HL-60/S4 (cell line): ENCODE measurements at regions not wholly inside any gene's neighbourhood (a gene's known extent, or its start where the extent isn't known, plus 50 kb on each side); places are given as distances from the start of the nearest gene placed in this dataset.

Source experiments
- in situ Hi-C: fragments of 300-500 bp; cut with MboI; formaldehyde crosslinking; loops from 2 replicates; pipeline ENCODE4 v1.14.3; 2022; ENCODE audit warnings: low sequenced_read_pairs

DNA sequence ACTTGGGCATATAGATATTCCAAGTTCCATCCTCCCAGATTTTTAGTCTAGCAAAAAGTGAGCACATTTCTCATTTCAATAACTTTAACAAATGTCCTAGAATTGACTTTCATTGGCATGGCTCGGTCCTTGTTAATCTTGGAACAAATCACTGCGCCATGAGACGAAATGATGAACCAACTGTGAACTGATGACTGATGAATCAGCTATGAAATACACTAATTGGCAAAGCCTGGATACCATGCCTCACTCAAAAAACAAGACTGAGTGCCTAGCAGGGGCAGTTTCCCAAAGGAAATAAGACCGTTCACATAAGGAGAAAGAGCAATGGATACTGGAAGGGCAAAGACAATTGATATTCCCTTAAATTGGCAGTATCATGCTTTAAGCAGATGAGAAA is 248.6 kb upstream of the VEGFC start:
- in situ Hi-C loops: no loop called here

DNA sequence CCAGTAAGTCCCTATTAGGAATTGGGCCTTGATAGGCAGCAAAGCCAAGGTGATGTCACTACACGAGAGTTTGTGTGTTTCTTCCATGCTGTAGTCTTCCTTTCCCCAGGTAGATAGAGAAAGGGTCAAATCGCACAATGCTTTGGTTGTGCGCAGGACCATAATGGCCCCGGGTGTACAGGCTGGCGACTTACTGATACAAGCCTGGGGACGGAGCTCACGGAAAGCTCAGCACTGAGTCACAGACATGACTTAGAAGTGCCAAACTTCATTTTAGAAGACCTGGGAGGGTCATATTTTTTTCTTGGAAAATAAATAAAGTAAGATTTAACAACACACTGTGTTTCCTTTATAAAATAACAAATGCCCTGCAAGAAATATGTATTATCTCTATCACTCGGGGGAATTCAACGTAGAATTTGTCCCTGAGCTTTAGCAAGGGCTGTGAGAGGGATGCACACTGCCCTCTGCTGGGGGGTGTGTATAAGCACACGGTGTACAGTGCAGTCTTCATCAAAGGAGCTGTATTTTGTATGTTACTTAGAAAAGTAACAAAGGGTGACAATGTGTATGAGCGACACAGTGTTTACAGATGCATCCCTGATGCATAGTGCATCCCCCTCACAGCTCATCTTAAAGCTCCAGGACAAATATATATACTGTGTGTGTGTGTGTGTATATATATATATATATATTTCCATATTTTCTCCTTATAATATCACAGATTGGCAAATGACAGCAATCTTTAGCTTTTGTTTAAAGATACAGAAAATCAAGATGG is 254.5 kb upstream of the VEGFC start:
- in situ Hi-C loops: no loop called here

DNA sequence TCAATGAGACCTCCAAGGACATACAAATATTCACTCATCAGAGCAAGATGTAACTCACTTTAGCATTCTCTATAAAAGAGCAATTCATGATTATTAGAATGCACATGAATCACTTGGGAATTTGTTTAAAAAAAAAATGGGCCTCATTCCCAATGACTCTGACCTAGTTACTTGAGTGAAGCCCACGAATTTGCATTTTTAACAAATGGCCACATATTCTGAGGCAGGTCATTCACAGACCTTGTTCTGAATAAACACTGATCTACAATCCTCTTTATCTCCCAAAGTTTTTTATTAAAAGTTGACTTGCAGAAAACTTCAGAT is 255.1 kb upstream of the VEGFC start:
- in situ Hi-C loops: no loop called here

DNA sequence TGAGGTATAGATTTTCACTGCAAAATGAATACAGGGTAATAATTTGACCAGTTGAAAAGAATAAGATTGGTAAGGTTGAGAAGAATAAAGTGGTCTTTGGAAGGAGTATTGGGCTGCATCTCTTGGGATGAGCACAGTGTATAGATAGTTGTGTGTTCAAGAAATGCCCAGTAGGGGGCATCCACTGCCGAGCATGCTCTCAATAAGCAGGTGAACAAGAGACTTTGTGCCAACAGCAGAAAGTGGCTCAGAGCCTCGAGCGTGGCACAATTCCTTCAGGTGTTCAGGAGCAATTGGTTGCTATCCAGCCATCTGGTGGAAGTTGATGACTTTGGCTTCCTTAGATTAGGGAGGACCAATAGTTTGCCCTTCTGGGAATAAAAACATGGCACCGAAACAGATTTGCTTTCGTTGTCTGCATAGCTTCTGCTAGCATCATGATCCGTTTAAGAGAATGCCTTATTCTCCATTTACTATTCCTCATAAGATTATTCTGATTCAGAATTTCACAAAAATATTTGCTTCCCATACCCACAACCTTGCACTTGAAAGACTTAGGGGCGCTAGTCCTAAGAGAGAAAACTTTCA is 258.1 kb upstream of the NEIL3 start:
- in situ Hi-C loops: no loop called here

DNA sequence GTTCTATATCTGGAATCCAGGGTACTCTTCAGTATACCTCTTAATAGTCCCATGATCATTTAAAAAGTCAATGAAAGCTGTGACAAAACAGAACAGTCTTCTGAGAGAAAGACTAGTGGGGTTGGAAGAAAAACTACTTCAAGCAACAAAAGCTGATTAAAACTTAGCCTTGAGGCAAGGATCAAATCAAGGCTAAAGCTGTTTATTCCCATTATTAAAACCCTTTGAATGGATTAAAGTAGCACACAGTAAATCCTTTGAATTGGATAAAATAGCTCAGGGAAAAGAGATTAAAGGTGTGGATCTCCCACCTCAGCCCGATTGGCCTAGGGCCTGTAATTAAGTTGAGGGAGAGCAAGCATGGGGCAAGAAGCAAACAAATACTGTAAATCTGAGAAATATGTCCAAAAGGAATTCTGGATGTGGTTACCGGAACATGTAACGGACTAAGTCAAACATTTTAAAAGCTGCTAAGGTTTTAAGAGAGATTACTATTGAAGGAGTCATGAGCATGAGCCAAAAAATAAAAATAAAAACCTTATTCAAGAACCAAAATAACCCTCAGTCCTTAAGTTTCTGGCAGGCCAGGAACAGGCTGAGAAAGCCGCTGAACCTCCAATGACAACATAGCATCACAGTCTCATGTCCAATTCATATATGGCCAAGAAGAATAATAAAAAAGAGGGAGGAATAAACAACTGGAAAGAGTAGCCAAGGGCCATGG is 257.3 kb upstream of the NEIL3 start:
- in situ Hi-C loops: no loop called here

DNA sequence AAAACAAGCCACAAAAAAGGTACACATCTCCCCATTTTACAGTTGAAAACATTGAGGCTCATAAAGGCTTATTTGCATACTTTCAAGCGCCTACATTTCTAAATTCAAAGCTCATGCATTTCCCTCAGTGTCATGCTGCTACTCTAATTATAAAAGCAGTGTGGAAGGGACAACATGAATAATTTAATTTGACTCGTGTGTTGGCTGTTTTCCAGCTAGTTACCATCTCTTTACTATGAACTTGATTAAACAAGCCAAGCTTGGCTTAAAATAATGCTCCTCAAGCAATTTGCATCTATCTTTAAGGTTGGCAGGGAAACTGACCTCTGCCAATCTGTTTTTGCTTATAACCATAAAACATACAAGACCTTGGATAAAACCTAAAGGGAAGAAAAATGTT is 252.5 kb upstream of the NEIL3 start:
- in situ Hi-C loops: no loop called here

DNA sequence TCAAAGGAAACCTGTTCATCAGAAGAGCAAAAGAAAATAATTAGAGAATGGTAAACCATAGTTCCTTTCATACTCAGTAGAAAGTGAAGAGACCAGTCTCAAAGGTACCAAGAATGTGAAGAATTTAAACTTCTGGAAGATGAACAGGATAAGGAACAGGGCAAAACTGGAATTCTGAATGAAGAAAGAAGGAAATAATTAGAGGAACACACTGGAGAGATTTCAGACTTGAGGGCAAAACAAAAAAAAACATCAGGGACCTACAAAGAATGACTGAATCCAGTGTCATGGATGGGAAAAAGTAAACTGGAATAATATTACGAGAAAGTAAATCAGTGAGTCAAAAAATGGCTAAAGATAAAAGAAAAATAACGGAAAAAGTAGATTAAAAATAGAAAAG is 245.6 kb upstream of the NEIL3 start:
- in situ Hi-C loops: no loop called here

DNA sequence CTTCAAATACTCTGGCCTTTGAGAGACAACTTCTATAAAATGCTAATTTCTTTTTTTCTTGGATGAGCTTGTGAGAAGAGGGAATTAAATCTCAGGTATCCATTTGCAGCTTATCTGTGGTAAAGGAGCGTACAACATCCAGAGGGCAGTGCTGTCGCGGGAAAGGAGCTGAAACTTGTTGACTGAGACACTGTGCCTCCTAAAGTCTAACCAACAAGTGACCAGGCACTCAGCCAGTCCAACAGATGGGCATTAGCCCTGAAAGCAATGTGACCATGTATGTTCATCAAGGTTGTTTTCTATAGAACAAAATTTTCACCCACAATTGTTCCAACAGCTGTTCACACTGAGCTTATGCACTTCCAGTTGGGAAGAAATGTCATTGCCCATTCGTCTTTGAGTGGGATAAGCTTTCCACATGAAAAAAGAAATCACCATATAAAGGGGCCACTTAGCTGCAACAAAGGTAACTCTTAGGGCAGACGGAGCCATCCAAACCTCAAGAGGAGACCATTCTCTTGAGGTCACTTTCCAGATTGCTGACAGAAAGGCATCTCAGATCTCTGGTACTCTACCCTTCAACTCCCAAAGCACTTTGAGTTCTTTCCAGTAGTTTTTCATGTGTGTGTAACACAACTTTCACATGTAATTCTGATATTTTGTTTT is 244.8 kb upstream of the NEIL3 start:
- in situ Hi-C loops: no loop called here

DNA sequence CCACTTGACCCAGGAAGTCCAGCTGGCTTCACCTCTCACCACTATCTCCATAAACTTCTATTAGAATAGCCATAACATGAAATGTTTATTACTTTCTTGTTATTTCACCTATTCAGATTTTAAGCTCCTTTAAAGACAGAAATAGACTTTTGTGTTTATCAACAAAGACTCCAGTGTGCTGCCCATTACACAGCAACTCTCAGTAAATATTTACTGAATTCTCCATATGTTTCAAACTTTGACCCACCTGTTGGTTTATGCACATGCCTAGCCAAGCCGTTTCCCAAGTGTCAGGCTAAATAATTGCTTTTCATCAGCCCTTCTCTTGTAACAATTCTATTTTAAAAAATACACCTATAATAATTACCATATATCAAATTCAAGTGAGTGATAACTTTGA is 242.9 kb upstream of the NEIL3 start:
- in situ Hi-C loops: no loop called here

DNA sequence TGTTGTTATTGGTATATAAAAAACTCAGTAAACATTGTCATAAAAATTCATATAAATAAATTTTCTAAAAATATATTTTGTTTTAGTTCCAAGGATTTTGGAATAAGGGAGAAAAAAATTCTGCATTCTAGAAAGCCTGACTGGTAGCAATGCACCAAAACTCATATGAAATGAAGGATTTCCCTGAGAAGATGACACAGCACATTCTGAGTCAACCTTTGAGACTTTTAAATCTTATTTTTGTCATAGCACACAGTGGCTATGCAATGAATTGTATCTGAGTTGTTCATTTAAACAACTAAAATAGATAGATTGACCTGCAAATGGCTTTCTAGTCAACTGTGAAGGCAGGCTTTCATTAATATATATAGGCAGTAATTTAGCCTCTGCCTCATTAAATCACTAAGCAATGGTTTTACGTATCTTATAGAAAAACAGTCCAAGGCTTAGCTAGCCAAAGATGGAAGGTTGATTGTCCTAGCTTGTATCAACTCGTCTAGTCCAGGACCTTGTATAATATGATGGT is 239.1 kb upstream of the NEIL3 start:
- in situ Hi-C loops: no loop called here

DNA sequence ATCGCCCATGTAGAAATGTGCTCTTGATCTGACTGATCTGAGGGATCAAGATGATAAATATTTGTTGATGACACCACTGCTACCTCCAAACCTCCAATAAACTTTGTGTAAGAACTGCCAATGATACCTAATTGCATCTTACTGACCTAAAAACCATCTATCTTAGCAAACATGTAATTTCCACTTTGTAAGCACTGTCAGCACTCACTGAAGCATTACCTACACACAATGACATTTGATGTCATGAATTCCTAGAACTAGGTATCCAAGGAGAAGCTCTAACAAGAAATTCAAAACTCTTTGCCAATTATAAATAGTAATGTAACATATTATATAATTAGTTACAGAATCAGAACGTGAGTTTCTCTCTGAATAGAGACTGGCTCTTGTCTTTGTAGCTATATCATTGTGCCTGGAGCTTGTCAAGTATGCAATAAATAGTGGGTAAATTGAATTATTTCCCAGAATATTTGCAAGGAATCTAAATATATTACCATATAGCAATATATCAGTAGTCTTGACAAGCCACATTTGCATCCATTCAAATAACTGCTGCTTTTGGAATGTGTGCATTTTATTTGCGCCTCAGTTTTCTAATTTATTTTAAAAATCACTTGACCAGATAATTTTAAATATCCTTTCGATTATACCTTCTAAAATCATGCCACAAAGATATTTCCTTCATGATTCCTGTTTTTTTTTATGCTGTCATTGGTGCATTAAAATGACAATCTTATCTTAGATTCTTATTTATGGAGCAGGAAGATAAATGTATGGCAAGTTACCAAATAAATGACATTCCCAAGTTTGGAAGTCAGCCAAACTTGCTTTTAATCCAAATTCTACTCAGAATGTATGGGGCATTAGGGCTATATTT is 232.3 kb upstream of the NEIL3 start:
- in situ Hi-C loops: no loop called here

DNA sequence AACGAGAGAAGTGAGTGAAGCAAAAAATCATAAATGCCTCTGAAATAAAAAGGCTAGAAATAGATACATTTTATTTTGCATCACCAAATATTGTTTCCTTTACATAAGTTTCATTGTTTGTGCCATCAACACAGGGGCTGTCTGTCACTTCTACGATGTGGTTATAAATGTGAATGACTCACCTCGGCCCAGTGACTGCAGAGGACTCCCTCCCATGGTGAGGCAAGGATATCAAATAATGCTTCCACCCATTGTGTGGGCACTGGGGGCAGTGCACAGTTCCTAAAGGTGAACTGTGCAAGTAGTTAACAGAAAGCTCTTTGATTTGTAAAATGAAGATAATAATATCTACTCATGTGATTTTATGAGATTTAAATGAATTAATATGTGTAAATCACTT is 230.3 kb upstream of the NEIL3 start:
- in situ Hi-C loops: no loop called here

DNA sequence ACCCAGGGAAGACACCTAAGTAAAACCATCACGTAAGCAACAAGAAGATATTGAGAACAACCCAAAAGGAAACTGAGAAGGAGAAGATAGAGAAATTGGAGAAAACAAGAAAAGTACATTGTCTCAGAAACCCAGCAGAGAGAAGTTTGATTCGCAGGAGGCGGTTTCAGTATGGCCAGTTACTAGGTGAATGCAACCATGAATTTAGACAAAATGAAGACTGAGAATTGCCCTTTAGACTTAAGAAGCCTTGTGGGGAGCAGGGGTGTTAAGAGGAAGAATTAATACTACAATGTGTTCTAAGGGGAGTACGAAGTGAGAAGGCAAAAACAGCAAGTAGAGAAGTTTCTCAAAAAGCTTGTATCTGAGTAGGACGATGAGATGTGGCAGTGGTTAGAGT is 229.3 kb upstream of the NEIL3 start:
- in situ Hi-C loops: no loop called here

DNA sequence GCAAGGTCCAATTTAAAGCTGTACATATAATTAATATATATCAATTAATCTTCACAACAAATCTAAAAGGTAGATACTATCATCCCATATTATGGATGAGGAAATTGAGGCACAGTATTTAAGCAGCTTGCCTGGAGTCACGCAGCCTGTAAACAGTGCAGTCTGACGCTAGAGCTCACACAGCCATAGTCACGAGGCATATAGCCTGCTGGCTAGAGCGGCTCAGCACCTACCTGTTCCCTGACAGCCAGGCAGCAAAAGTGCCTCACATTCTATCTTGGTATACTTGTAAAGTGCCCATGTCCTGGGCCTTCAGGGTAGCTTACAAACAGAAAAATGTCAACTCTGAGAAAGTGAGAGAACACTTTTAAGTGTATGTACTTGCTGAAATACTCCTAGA is 222.6 kb upstream of the NEIL3 start:
- in situ Hi-C loops: no loop called here

DNA sequence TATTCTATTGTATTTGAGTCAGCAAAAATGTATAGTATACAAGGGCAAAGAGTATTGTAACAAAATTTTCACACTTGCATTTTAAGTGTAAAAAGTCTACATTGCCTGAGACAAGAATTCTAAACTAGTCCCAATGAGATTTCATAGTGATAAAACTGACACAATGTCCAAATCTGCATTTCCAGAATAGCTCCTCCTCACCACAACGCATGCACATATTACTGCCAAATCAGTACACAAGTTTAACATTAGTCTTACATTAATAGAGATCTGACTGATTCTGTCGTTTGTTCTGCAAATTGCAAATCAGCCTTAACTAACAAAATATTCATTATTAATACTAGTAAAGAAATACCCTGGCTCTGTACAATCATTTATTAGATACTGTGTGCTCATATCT is 222.2 kb upstream of the NEIL3 start:
- in situ Hi-C loops: no loop called here

DNA sequence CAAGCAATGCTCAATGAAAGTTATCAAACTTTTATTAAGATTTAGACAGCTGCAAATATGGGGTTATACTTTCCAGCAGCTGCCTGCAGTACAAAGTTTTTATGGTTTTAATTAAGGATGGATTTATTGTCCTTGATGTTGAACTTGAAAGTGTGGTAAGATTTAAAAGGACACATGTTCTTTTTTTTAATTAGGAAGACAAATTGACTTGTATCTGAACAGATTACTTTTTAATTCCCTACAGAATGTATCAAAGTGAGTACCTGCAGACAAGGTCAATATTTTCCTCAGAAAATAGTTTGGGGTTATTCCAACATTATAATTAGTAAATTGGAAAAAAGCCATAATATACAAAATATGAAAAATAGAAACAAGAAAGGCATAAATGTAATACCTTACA is 218.2 kb upstream of the NEIL3 start:
- in situ Hi-C loops: no loop called here

DNA sequence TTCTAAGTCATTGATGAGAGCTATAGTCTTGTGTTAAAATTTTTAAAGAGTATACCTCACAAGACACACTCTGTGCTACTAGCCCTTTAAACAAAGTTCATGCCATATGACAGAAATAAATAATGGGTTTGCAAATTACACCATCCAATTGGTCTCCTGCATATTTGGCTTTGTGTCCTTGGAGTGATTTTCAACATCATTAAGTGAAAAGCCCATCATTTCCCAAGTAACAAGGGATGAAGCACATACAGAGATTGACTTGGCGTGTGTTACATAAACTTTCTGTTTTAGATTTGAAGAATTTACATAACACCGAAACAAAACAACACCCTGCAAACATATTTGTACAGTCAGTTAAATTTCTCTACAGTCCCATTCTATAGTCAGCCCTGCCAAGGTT is 216.9 kb upstream of the NEIL3 start:
- in situ Hi-C loops: no loop called here

DNA sequence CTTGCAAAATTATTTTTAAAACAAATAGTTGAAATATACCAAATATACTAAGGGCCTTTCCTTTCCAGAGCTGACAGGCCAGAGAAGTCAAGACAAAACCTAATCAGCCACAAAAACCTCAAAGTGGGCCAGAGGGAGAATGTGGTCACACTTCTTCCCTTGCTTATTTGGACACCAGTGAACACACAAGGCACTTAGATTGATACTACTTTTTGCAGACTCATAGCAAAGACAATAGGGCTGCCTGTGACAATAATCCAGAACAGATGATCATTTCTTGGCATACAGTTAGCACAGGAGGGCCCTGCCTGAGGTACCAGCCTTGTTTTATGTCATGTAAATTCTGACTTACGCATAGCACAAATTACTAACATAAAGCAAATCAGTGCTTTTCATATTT is 215.7 kb upstream of the NEIL3 start:
- in situ Hi-C loops: no loop called here

DNA sequence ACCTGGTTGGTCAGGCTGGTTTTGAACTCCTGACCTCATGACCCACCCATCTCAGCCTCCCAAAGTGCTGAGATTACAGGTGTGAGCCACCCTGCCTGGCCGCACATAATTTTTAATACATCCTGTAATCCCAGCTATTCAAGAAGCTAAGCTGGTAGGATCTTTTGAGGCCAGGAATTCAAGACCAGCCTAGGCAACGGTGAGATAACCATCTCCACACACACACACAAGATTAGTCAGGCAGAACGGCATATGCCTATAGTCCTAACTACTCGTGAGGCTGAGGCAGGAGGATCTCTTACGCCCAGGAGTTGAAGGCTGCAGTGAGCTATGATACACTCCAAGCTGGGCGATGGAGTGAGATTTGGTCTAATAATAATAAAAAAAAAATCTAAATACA is 212.4 kb upstream of the NEIL3 start:
- in situ Hi-C loops: no loop called here

DNA sequence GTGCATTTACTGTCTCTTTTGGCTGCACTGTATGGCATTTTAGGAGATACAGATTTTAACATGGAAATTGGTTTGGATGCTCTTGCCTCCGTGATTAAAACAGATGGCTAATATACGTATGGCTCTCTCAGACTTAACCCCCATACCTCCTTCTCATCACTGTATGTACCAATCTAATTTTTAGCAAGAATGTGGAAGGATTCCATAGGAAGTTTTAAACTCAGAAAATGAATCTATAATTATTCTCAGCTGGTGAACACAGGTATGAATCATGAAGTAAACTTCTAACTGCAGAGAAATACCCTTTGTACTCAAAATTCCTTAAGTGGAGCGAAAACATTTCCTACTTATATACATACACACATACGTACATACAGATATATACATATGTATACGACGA is 210.5 kb upstream of the NEIL3 start:
- in situ Hi-C loops: no loop called here

DNA sequence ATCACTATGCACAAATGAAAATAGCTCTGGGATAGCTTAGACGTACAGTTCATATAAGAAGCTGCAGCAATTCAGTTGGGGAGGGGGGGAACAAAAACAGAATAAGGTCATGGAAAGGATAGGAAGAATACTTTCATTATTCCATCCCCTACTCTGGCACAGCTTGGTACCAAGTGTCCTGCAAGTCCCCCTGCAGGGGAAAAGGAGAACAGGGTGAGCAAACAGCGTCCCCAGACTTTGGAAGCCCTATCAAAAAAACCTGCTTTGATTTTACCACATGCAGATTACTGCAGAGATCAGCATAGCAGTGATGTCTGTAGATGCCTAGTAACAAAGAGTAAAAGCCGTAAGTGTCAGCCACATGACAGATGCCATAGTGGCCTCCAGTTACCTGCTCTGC is 209.4 kb upstream of the NEIL3 start:
- in situ Hi-C loops: no loop called here
